GM08714 (cell line): ENCODE measurements at regions not wholly inside any gene's neighbourhood (a gene's known extent, or its start where the extent isn't known, plus 50 kb on each side); places are given as distances from the start of the nearest gene placed in this dataset.
"Not testable (repeated sequence)": the region's sequence is repeated elsewhere in the genome, so short reads cannot be mapped to it uniquely, and the experiment has no call there.

Source experiments
- H3K4me3 ChIP-seq: fragments of 200-500 bp; sonication (Bioruptor generic); 2 replicates; pipeline ENCODE4 v1.5.1; 2014; ENCODE audit warnings: mild to moderate bottlenecking, low read length, inconsistent platforms
- ZNF274 ChIP-seq: IDR thresholded peaks from 2 replicates; pipeline ENCODE4 v1.6.1; 2012; ENCODE audit warnings: mild to moderate bottlenecking, low read depth, low read length

DNA sequence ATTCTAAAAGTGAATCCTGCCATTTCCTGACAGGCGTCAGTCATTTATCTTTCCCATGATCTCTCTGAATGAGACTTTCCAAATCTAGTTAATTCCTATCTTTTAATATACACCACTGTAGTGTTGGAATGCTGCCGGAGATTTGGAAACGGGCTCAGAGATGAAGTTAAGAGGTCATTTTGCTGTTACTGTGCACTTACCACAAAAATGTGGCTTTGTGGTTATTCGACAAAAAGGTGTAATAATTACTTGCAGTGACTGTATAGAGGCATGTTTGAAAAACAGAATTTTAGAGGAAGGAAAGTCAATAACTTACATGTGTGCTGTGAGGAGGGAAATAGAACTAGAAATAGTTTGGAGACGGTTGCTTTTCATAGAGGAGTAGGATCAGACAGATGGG is 460.2 kb upstream of the BTBD3 start:
- TF ChIP-seq ZNF274, result no peak
- H3K4me3 ChIP-seq, result no peak overlapping the region

DNA sequence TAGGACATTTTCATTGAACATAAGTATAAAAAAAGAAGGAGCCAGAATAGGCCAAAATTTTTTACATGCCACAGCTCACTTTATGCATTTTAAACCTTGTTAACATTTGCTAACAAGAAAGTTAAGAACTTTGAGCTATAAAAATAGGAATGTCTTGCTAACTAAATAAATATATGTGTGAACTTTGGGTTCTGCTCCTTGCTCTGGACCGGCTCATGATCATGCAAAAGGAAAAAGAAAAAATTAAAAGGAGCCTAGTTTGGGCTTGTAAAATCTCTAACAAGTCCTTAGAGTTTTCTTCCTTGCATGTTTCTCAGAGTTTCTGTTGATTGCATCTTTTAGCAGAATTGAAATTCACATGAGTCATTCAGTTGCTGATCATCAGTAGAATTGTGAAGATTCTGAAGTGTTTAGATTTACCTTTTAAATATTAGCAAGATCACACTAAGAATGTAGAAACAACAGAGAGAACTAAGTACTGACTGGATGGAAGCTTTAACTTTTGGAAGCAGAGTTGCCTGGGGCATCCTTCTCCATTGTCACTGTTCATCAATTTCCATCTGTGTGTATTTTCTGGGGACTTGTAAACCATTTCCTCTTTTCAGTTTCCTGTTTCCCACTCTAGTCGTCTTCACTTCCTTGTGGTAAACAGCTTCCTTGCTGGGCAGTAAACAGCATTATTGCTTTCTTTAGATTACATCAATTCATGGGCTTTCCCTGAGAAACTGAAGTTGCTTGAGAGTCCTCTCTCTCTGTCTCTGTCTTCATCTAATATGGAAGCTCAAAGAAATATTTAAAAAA is 458.4 kb upstream of the BTBD3 start:
- no peak overlapping the region for H3K4me3 ChIP-seq
- TF ChIP-seq ZNF274, result no peak

DNA sequence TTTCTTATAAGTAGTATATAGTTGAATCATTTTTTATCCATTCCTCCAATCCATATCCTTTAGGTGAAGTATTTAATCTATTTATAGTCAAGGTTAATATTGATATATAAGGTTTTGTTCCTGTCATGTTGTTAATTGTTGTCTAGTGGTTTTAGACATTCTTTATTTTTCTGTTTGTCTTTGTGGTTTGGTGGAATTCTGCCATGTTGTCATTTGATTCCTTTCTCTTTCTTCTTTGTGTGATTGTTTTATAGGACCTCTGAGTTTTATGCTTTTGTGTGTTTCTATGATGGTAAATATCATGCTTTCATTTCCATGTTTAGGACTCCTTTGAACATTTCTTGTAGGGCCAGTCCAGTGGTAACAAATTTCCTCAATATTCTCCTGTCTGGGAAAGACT is 450.3 kb upstream of the BTBD3 start:
- no peak overlapping the region for H3K4me3 ChIP-seq
- no peak for TF ChIP-seq ZNF274

DNA sequence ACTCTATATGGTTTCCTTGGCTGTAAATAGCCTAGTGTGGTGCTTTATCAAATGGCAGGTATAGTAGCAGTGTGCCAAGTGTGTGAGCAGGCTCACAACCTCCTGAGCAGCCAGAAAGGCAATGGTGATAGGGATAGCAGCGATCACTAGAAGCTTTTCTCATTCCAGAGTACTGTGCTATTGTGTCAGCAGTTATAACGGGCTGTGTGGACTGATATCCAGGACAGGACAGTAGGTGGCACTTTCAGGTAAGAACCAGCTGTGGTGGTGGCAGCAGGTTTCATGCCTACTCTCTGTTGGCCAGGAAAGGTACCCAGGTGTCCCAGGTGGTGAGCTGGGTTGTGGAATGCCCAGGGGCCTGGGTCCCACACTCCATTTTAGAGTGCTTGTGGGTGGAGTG is 448.8 kb upstream of the BTBD3 start:
- no peak overlapping the region for H3K4me3 ChIP-seq
- no peak for TF ChIP-seq ZNF274

DNA sequence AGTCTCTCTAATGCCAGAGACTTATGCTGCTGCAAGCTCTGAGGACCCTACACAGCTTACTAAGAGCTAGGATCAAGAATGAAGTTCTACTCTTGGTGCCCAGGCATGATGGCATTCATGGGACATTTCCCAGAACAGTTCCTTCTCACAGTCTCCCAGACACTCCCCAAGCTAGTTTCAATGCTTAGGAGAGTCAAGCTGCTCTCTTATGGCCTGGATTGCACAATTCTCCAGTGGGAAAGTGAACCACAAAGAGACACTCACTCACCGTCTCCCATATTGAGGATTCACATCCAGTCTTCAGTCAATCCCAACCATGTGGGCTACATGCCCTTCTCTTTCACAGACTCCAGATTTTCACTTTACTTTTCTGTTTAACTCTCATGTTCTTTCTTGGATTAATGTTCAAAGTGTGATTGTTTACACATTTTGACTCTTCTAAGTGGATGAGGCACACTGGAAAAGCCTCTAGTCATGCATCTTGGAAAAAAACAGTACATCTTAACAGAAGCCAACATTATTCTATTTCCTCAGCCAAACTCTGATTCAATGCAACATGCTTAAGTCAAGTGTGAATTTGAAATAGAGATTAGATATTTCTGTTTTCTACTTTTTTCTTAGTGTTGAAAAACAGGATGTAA is 447.8 kb upstream of the BTBD3 start:
- TF ChIP-seq ZNF274, result no peak
- H3K4me3 ChIP-seq, result no peak overlapping the region

DNA sequence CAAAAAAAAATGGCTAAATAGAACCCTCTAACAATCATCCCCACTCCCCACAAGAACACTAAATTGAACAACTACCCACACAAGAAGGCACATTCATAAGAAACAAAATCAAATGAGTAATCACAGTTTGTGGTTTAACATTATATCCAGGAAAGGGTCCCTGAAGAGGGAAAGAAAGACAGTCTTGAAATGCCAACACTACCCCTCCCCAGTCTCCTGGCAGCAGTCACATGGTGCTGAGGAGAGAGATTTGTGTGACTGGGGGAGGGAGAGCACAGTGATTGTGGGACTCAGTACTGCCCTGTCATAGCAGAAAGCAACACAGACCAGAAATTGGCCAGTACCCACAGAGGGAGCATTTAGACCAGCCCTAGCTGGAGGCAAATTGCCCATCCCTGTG is 443.7 kb upstream of the BTBD3 start:
- no peak overlapping the region for H3K4me3 ChIP-seq
- TF ChIP-seq ZNF274, result no peak

DNA sequence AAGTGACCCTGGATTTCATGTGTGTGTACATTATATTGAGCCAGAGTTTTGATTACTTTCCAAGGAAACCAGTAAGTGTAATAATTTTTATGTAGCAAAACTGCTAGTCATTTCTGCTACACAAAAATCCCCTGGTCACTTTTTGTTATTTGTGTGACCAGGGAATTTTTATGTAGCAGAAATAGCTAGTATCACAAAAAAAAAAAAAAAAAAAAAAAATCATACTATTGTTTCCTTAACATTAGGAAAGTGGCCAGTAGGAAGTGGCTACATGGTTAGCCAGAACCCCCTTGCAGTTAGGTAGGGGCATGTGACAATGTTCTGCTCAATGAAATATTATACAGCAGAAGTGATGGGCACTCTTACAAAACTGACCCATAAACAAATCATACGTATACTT is 434.0 kb upstream of the BTBD3 start:
- no peak for TF ChIP-seq ZNF274
- H3K4me3 ChIP-seq, result no peak overlapping the region

DNA sequence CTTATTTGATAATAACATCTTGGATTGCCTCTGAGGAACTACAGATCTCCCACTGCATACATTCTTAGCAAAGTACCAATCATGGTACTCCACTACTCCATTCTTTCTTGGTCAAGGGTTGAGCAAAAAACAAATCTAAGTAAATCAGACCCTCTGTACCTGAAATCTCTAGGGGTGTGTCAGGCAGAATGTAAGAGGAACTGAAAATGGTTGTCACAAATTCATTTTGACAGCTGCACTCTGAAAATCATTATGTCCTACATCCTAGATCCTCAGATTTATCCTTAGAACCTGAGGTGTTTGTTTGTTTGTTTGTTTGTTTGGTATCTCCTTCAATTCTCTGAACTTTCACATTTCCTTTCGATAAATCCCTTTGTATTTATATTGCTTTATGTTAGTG is 433.2 kb upstream of the BTBD3 start:
- H3K4me3 ChIP-seq, result no peak overlapping the region
- no peak for TF ChIP-seq ZNF274

DNA sequence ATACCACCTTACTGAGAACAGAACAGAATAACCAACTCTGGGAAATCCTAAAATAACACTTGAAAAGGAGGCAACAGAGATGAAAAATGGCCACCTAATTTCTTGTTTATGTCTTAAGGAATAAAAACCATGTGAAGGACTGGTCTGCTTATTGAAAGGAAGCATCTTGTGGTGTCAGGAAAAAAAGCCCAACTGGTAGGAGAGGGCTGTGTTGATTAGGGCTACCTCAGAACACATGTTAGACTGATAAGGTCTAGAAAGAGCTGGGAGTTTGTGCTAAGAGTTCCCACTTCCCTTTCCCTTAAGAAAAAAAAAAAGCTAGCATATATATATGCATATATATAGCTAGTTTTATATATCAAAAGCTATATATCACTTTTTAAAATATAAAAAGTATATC is 425.3 kb upstream of the BTBD3 start:
- no peak overlapping the region for H3K4me3 ChIP-seq
- no peak for TF ChIP-seq ZNF274

DNA sequence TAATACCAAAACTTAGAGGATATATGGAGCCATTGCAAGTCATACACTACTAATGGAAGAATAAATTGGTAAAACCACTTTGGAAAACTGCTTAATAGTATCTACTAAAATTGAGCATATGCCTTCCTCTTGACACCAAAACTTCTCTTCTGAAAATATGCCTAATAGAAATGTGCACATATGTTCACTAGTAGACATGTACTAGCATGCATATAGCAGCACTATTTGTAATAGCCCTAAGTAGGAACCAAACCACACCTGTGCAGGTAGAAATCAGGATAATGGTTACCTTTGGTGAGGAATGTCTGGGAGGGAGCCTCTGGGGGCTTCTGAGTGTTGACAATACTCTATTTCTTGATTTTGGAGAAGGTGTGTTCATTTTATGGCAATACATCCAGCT is 424.8 kb upstream of the BTBD3 start:
- no peak for TF ChIP-seq ZNF274
- no peak overlapping the region for H3K4me3 ChIP-seq

DNA sequence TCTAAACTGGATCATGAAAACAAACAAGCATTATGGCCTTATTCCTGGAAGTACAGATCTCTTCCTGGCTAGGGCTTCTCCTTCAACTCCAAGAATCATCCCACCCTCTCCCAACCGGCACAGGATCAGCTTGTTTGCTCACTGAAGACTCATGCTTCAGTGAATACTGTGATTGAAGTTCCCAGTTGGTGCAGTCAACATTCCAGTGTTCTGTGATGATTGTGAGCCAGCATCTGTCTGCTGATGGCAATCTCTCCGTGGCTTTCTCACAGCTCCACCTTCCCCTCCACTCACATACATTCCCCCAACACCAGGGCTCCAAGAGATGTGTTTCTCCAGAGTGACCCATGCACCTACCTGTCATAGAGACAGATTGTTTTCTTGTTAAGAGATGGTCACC is 421.3 kb upstream of the BTBD3 start:
- no peak overlapping the region for H3K4me3 ChIP-seq
- TF ChIP-seq ZNF274, result no peak

DNA sequence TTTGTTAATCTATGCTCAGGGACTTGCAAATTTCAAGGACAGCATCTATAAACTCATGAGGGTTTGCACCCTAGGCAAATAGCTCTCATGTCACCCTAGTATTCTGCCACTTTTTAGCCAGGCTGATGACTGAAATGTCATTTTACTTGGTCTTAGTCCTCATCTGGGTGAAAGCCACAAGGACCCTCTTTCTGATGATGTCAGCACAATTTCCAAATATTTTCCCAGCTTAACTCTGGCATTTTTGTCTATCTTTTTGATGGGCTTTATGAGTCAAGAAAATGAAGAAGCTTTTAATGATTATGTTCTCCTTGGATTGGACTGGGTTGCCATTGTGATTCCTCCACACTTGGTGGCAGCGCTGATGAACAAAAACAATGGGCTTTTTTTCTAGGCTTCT is 420.1 kb upstream of the BTBD3 start:
- no peak for TF ChIP-seq ZNF274
- no peak overlapping the region for H3K4me3 ChIP-seq

DNA sequence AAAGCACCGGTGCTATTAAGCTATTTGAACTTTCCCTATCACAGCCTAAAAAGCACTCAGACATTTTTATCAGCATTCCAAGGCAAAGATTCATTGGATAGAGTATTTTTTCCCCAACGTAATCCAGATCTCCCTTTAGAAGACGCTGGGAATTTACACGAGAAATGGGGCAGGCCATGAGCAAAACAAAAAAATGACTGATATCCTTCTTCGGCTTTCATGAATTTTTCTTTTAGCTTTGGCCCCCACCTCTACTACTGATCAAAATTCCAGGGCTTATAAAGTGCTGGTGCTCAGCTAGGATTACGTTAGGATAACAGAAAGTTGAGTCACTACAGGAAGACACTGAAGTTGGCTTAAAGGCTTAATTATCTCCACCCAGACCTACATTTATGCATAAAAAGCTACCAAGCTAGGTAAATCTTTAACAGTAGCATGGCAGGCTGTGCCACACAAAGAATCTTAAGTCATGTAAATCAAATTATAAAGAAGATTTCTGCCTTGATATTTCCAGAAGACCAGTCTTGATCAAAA is 418.5 kb upstream of the BTBD3 start:
- no peak for TF ChIP-seq ZNF274
- no peak overlapping the region for H3K4me3 ChIP-seq

DNA sequence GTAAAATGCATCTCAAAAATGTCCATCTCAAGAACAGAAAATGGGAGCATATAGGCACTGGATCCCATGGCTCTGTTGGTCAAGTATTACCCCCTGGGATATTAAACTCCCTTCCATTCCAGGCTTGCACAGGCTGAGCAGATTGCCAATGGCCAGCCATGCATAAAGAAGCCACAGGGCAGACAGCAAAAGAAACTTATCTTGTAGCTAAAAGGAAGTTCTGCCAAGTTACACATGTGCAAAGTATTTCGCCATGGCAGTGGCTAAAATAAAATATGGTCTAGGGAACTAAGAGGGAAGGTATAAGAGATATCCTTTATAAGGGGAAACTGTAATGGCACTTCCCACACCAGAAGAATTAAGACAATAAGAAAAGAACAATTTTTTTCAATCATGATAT is 415.6 kb upstream of the BTBD3 start:
- no peak overlapping the region for H3K4me3 ChIP-seq
- no peak for TF ChIP-seq ZNF274

DNA sequence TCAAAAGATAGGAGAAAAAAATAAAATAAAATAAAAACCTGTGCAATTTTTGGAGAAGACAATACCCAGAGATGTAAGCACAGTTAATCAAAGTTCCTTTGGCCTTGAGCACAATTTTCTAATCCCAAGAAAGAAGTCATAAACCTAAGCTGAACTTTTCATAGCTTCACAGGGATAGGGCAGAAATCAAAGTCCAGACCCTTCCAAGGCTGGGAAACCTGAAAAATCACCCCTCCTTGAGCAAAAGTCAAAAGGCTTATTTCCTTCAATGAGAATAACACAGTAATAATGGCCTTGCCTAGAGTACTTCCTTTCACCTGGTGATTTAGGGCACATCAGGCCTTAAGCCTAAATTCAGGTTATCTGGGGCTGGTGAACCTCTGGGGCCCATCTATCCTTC is 415.0 kb upstream of the BTBD3 start:
- TF ChIP-seq ZNF274, result no peak
- no peak overlapping the region for H3K4me3 ChIP-seq

DNA sequence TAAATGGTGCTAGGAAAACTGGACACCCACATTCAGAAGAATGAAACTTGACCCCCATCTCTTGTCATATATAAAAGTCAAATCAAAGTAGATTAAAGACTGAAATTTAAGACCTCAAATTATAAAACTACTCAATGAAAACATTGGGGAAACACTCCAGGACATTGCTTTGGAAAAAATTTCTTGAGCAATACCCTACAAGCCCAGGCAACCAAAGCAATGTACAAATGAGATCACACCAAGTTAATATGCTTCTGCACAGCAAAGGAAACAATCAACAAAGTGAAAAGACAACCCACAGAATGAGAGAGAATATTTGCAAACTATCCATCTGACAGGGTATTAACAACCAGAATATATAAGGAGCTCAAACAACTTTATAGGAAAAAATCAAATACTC is 407.9 kb upstream of the BTBD3 start:
- TF ChIP-seq ZNF274, result no peak
- H3K4me3 ChIP-seq, result no peak overlapping the region

DNA sequence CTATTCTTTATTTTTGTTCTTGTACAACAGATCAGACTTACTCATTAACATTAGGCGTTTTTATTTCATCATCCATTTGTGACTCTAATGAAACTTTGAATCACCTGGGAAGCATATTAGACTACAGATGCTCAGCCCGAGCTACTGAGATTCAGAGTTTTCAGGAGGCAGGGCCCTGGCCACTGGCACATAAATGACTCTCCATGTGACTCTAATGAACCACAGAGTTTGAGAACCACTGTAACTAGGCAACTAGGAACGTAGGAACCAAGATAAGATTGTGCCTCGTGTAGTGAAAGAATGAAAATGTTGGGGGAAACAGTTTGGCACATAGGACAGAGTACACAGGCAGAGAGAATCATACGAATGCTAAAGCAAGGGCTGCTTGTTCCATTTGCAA is 405.9 kb upstream of the BTBD3 start:
- no peak for TF ChIP-seq ZNF274
- no peak overlapping the region for H3K4me3 ChIP-seq

DNA sequence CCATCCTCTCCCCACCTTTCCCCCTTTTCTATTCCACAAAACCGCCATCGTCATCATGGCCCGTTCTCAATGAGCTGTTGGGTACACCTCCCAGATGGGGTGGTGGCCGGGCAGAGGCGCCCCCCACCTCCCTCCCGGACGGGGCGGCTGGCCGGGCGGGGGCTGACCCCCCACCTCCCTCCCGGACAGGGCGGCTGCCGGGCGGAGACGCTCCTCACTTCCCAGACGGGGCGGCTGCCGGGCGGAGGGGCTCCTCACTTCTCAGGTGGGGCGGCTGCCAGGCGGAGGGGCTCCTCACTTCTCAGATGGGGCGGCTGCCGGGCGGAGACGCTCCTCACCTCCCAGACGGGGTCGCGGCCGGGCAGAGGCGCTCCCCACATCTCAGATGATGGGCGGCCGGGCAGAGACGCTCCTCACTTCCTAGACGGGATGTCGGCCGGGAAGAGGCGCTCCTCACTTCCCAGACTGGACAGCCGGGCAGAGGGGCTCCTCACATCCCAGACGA is 404.4 kb upstream of the BTBD3 start:
- not testable (repeated sequence) for H3K4me3 ChIP-seq
